ENCODE measurements at regions not wholly inside any gene's neighbourhood (a gene's known extent, or its start where the extent isn't known, plus 50 kb on each side); places are given as distances from the start of the nearest gene placed in this dataset.

DNA sequence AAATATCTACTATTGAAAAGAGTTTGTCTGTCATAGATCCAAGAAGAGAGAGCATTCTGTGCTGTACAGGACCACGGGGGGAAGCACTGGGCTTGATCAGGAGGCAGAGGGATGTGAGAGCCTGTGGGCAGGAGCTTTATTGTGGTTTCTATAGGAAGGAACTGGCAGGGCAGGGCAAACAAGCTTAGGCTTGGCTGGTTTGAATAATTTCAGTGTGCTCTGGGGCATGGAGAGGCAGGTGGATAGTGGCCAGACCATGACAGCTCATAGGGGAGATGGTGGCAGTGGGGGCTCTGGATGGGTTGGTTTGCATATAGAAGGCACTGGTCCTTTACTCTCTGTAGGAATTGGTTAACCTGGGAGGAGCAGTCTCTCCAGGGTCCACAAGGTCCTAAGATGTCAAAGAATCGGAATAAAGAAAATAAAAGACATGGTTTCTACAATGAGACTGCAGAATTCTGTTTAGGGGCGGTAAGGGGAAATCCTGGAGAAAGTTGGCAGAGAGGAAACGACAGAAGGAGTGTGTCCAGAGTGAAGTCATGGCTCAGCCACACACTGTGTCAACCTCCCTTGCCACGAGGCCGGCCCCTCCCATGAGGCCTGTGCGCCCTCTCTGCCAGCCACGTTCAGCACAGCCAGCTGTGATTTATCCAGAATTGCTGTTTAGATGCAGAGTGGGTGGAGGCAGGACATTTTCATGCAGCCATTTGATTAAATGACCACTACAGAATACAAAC, 81.7 kb upstream of the PGBD5 start:
- TF ChIP-seq, protein P1, sequence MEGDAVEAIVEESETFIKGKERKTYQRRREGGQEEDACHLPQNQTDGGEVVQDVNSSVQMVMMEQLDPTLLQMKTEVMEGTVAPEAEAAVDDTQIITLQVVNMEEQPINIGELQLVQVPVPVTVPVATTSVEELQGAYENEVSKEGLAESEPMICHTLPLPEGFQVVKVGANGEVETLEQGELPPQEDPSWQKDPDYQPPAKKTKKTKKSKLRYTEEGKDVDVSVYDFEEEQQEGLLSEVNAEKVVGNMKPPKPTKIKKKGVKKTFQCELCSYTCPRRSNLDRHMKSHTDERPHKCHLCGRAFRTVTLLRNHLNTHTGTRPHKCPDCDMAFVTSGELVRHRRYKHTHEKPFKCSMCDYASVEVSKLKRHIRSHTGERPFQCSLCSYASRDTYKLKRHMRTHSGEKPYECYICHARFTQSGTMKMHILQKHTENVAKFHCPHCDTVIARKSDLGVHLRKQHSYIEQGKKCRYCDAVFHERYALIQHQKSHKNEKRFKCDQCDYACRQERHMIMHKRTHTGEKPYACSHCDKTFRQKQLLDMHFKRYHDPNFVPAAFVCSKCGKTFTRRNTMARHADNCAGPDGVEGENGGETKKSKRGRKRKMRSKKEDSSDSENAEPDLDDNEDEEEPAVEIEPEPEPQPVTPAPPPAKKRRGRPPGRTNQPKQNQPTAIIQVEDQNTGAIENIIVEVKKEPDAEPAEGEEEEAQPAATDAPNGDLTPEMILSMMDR (IDR thresholded peaks at IDR 0.05; ENCODE audit: low read depth, low read length), result no peak
- TF ChIP-seq POLR2A (IDR thresholded peaks at IDR 0.05; ENCODE audit: extremely low read depth, insufficient read length) (no peak), MYC (IDR thresholded peaks at IDR 0.05; ENCODE audit: low read depth, low read length) (no peak)
- TF ChIP-seq, protein P2, sequence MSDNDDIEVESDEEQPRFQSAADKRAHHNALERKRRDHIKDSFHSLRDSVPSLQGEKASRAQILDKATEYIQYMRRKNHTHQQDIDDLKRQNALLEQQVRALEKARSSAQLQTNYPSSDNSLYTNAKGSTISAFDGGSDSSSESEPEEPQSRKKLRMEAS (IDR thresholded peaks at IDR 0.05; ENCODE audit: low read depth, low read length), result no peak
